Esophagus muscularis mucosa (tissue), 3 donors: ENCODE measurements at regions not wholly inside any gene's neighbourhood (a gene's known extent, or its start where the extent isn't known, plus 50 kb on each side); places are given as distances from the start of the nearest gene placed in this dataset.

ENCODE experiments used
- CTCF ChIP-seq, 3 experiments: fragments of 200-600 bp in 2 of 3; fragments of 450-650 bp in 1 of 3; sonication (generic) in 2 of 3; IDR thresholded peaks; one replicate each; pipeline ENCODE4 v1.5.1; 2017 to 2019; ENCODE audit warnings: antibody characterized with exemption in 3 of 3, mild to moderate bottlenecking in 2 of 3, moderate library complexity in 1 of 3
- EP300 ChIP-seq: sonication (generic); formaldehyde crosslinking; IDR thresholded peaks from one replicate; pipeline ENCODE4 v1.6.1; 2017; ENCODE audit warnings: antibody characterized with exemption

- TF ChIP-seq CTCF (IDR thresholded peaks at IDR 0.05) = no peak
- TF ChIP-seq EP300 = no peak
Measured at GRCh38 chr6:65955034-65955433, 248.0 kb upstream of the EYS start.
